Islet of Langerhans (tissue), 1 donor: ENCODE measurements at regions not wholly inside any gene's neighbourhood (a gene's known extent, or its start where the extent isn't known, plus 50 kb on each side); places are given as distances from the start of the nearest gene placed in this dataset.

Source experiments
- FAIRE-seq: peaks from one replicate; lab custom pipeline; 2011; peaks lifted over from hg19 to GRCh38; lab: Jason Lieb, UNC

DNA sequence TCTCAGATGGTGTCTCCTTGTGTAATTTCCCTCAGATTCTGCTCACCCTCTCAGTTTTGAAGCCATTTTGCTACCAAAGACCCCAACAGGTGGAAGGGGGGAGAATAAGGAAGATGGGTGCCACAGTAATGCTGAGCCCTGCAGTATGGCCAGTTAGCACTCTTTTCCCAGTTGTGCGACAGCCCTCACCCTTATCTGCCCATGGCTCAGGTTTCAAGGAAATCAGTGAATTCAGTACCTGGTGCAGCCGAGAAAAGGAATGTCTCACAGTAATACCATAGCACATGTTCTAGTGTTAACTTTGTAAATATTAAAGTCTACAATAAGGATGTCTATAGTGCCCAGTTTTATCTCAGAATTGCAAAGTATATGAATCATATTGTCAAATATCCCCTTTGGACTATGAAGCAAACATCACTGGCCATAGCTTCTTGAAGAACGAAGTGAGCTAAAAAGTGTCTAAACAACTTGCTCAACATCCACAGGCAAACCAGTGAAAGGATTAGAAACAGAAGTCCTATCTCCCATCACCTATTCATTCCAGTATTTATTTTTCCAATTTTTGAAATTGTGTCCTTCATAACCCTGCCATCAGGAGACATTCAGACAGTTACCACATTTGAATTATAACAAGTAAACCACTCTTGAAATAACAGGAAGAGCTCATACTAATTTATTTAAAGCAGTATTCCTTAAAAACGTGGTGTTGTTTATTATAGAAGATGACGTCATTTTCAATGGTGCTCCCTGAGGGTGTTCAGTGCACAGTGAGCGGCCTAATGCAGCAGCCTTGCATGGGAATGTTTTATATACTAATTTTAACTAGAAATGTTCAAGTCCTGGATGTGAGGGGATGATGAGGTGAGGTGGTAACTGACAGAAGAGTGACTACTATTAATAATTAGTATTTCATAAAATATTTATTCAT lies 366.2 kb downstream of the TFAP2A start:
- no peak for FAIRE-seq

DNA sequence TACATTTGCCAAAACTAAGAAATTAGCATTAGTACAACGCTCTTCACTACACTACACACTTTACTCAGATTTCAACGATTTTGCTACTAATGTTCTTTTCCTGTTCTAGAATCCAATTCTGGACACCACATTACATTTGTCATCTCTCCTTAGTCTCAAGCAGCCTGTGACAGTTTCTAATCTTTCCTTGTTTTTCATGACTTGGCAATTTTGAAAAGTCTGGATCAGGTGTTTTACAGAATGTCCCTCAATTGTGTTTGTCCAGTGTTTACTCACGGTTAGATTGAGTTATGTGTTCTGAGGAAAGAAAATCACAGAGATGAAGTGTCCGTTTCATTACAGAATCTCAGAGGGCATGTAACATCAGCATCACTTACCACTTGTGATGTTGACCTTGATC lies 372.6 kb downstream of the TFAP2A start:
- FAIRE-seq: no peak

DNA sequence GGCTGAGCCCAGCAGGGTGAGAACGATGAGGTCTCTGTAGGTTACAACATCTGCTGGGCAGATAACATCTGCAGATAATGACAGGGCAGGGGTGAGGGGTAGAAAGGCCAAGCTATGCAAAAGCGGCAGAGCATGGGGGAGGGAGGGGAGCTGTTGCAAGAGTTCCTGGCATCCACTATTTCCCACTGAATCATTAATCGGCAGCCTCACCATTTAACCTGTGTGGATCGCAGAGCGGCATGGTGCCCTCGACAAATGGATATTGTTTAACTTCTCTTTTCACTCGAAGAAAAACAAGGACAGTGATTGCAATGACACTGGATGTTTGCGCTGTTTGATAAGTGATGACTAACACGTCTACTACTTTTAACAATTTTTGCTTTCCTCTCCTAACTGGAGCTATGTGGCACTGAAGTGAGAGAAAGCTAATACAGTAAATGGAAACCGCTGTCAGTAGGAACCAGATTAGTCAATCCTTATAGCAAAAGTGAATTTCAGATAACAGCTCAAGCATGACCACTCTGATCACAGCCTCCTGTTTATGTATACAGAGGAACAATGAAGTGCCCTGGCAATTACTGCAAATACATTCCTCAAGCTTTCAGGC lies 381.5 kb downstream of the TFAP2A start:
- no peak for FAIRE-seq

- FAIRE-seq: no peak
Measured at GRCh38 chr6:10031617-10032016, 383.3 kb downstream of the TFAP2A start.

DNA sequence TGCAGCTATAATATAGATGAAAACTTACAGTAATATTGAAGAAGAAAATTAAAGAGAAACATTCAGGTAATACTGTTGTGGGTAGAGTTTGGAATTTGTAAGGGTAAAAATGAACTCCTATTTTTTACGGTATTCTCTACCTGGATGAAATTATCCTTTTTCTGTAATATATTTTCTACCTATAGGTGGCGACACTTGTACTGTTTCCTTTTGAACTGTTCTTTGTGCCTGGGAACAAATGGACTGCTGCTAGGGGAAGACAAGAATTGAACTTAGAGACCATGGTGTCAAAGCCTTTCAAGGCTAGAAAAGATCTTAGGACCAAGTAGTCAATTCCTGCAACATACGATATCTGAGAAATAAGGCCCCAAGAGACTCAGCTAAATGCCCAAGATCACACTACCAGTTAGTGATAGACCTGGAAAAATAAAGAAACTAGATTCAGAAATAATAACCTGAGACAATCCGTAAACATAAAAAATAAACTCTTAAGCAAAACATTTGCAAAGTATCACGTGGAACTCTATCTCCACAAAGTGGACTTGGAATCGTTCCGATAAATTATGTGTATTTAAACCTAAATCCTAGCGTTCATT lies 383.8 kb downstream of the TFAP2A start:
- peak; percentile 62 for FAIRE-seq

DNA sequence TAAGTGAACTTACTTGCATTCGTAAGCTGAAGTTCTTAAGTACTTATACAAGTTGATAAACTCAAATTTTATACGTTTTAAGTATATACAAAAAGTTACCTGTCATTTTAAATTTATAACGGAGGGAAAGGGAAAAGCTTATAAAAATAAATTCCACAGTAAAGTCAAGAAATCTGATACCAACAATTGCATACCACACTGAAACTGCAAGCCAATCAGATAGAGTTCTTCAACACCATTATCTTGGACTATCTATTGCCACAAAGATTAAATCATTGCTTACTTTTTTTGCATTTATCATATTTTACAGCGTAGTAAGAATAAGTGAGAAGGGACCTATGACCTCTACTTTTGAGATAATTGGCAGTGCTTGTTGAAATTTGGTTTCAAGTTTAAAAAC lies 386.7 kb downstream of the TFAP2A start:
- no peak for FAIRE-seq

DNA sequence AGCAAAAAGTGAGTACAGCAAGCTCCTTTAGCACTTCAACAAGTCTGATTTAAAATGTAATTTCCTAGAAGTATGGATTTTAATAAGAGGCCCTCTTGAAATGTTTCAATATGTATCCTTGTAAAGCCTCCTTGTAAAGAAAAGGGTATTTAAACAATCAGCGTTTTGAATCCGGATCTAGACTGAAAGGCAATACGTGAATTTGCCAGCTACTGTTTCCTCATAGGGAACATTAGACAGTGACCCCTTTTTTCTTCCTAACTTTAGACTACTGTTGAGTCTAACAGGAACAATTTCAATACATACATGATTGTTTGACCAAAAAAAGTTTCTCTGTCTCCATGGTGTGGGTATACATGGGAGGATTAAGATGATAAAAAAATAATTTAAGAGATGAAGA lies 395.0 kb downstream of the TFAP2A start:
- FAIRE-seq: no peak

GRCh38 chr6:10014557-10014956 lies 400.3 kb downstream of the TFAP2A start:
- no peak for FAIRE-seq

DNA sequence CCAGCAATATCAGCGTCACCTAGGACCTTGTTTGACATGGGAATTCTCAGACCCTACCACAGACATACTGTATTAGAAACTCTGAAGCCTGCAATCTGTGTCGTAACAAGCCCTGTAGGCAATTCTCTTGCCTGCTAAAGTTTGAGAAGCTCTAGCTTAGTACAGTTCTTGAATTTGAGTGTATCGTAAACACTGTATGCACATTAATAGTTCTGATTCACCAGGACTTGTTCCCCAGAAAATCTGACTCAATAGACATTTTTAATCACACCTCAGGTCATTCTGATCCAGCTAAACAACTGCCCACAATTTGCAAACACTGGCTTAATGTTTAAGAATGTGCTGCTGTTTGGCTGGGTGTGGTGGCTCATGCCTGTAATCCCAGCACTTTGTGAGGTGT lies 414.3 kb downstream of the TFAP2A start:
- FAIRE-seq: no peak

DNA sequence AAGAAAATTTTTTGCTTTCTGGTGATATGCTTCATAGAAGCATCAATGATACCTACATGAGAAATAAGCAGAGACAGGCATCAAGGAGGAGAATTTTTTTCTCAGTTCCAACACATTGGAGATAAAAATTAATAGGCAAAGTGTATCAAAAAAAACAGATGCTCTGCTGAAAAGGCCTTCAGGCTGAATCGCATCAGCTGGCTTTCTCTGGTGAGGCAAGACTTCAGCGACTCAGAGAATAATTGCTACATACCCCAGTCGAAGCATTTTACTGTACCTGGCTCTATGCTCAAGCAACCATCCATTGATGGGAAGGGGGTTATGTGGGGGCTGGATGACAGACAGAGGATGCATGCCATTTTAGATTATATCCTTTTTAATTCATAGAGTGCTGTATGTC lies 415.1 kb downstream of the TFAP2A start:
- no peak for FAIRE-seq

GRCh38 chr6:9986273-9986672 lies 428.6 kb downstream of the TFAP2A start:
- FAIRE-seq: no peak

GRCh38 chr6:9985481-9985880 lies 429.4 kb downstream of the TFAP2A start:
- no peak for FAIRE-seq

DNA sequence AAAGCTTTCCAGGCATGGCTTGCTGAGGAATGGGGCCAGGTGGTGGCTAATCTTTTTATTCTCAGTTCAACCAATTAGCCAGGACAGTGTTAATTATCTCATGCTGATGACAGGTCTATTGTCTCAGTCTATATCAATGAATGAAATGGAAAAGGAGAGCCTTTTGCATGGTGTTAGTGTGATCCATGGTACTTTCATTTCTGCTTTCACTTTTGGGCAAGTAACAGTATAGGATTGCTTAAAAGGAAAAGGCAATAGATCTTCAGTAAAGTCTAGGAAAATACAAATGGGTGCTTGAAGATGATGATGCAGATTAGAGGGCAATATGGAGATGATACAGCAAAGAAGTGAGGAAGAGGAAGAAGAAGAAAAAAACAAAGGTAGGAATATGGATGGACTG lies 430.3 kb downstream of the TFAP2A start:
- no peak for FAIRE-seq

- no peak for FAIRE-seq
Measured at GRCh38 chr6:9983168-9983567, 431.7 kb downstream of the TFAP2A start.

GRCh38 chr6:9982215-9982614 lies 432.7 kb downstream of the TFAP2A start:
- no peak for FAIRE-seq

GRCh38 chr6:9979996-9980395 lies 434.9 kb downstream of the TFAP2A start:
- no peak for FAIRE-seq

DNA sequence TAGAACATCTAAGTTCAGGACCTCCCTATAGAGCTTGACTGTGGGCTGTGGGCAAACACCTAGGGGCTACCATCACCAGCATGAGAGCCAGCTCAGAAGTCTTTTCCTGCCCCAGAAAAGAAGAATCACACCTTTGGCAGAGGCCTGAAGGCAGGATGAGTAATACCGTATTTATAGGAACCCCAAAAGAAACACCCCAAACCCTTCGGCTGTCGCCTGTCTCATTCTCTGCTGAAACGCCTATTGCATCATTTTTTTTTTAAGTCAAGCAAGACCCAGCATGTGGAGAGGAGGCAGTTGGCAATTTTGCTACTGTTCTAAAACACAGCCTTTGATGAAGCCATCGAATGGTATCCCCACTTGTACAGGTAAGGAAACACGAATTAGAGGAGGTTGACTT lies 436.4 kb downstream of the TFAP2A start:
- no peak for FAIRE-seq

GRCh38 chr6:9977411-9977810 lies 437.5 kb downstream of the TFAP2A start:
- FAIRE-seq: no peak

DNA sequence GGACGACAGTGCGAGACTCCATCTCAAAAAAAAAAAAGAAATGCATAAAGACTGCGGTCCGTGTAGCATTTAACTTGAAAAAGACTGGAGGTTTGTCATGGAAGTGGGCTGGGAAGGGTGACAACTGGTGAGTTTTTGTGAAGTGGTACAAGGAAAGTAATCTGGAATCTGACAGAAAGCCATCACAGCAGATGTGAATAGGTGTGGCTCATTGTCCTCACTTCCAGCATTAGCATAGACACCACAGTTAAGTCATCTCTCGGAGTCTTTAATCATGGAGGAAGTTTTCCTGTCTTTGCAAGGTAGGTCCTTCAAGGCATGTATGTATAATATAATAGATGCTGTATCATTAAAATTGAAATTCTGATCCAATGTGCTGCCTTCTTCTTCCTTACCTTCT lies 453.2 kb downstream of the TFAP2A start:
- no peak for FAIRE-seq

- FAIRE-seq: no peak
Measured at GRCh38 chr6:9957215-9957759, 457.6 kb downstream of the TFAP2A start.

DNA sequence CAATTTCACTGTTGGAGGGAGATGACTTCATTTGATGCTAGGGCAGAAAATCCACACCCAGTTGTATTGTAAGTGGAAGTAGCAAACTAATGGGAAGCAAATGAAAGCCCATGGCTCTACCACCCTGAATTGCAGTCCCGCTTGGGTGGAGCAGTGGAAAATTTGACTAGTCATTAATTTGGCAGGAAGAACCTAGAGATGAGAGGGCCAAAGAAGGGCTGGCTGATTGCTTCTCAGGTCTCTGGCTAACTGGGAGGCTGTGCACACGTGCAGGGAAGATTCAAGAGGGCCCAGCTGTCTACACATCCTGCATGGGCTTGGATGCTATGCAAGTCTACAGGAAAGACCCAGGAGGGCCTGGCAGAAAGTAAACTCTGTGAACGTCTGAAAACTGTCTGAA lies 466.2 kb downstream of the TFAP2A start:
- FAIRE-seq: no peak

- FAIRE-seq: no peak
Measured at GRCh38 chr6:9943986-9944385, 470.9 kb downstream of the TFAP2A start.

GRCh38 chr6:9943026-9943425 lies 471.8 kb downstream of the TFAP2A start:
- FAIRE-seq: no peak
